ENCODE measurements at regions not wholly inside any gene's neighbourhood (a gene's known extent, or its start where the extent isn't known, plus 50 kb on each side); places are given as distances from the start of the nearest gene placed in this dataset.

- no peak overlapping the region for H3K9ac ChIP-seq (ENCODE audit: insufficient read depth in 1 of 2, low read length in 2 of 2)
- no peak for DNase-seq
- WGBS, 2 donors, result 87 to 94% methylated on average over 3 of the region's 3 CpGs
- no peak overlapping the region for H3K4me3 ChIP-seq
- no peaks in the 10 kb centered on the region for H3K27me3 ChIP-seq (ENCODE audit: control insufficient read depth in 3 of 3, insufficient read depth in 3 of 3, low read length in 2 of 3)
- TF ChIP-seq CTCF (IDR thresholded peaks at IDR 0.05; ENCODE audit: control extremely low read depth, extremely low read depth), result no peak
- no peaks in the 10 kb centered on the region for H3K4me1 ChIP-seq (ENCODE audit: control insufficient read depth in 5 of 5, insufficient read depth in 5 of 5, low read length in 5 of 5)
- peaks cover 0 to 8% (median 3%) of the 10 kb centered on the region in 4 donors for H3K9me3 ChIP-seq (ENCODE audit: control insufficient read depth in 4 of 4, insufficient read depth in 3 of 4, low read length in 3 of 4)
- no peak for ATAC-seq (ENCODE audit: insufficient read depth, low FRiP score)
- no peaks in the 10 kb centered on the region for H3K36me3 ChIP-seq (ENCODE audit: control insufficient read depth in 4 of 4, insufficient read depth in 4 of 4, low read length in 4 of 4)
- H3K27ac ChIP-seq (ENCODE audit: low read depth in 1 of 2, low read length in 1 of 2), result no peak overlapping the region
Observed at GRCh38 chr14:61847861-61848260, 85.6 kb downstream of the SNAPC1 start.

- H3K36me3 ChIP-seq (ENCODE audit: control insufficient read depth in 4 of 4, insufficient read depth in 4 of 4, low read length in 4 of 4), result no peaks in the 10 kb centered on the region
- ATAC-seq (ENCODE audit: insufficient read depth, low FRiP score) (no peak), DNase-seq (no peak)
- no peak for TF ChIP-seq CTCF (IDR thresholded peaks at IDR 0.05; ENCODE audit: control extremely low read depth, extremely low read depth)
- H3K4me1 ChIP-seq (ENCODE audit: control insufficient read depth in 5 of 5, insufficient read depth in 5 of 5, low read length in 5 of 5), result no peaks in the 10 kb centered on the region
- H3K9me3 ChIP-seq (ENCODE audit: control insufficient read depth in 4 of 4, insufficient read depth in 3 of 4, low read length in 3 of 4), result no peaks in the 10 kb centered on the region
- no peaks in the 10 kb centered on the region for H3K27me3 ChIP-seq (ENCODE audit: control insufficient read depth in 3 of 3, insufficient read depth in 3 of 3, low read length in 2 of 3)
- H3K4me3 ChIP-seq, result no peak overlapping the region
- no peak overlapping the region for H3K9ac ChIP-seq (ENCODE audit: insufficient read depth in 1 of 2, low read length in 2 of 2)
- no peak overlapping the region for H3K27ac ChIP-seq (ENCODE audit: low read depth in 1 of 2, low read length in 1 of 2)
Observed at GRCh38 chr14:61854898-61855297, 92.7 kb downstream of the SNAPC1 start.

GRCh38 chr14:61860294-61860918 is 98.2 kb downstream of the SNAPC1 start:
- H3K9me3 ChIP-seq (ENCODE audit: control insufficient read depth in 4 of 4, insufficient read depth in 3 of 4, low read length in 3 of 4), result peaks cover 0 to 2% (median 0%) of the 10 kb centered on the region in 4 donors
- ATAC-seq (ENCODE audit: insufficient read depth, low FRiP score), result no peak
- peak in 2 of 3 donors; percentile 19 to 40 for DNase-seq
- H3K36me3 ChIP-seq (ENCODE audit: control insufficient read depth in 4 of 4, insufficient read depth in 4 of 4, low read length in 4 of 4), result no peaks in the 10 kb centered on the region
- H3K4me1 ChIP-seq (ENCODE audit: control insufficient read depth in 5 of 5, insufficient read depth in 5 of 5, low read length in 5 of 5), result no peaks in the 10 kb centered on the region
- H3K27me3 ChIP-seq (ENCODE audit: control insufficient read depth in 3 of 3, insufficient read depth in 3 of 3, low read length in 2 of 3), result no peaks in the 10 kb centered on the region
- peak; percentile 38 for TF ChIP-seq CTCF (IDR thresholded peaks at IDR 0.05; ENCODE audit: control extremely low read depth, extremely low read depth)
- H3K9ac ChIP-seq (ENCODE audit: insufficient read depth in 1 of 2, low read length in 2 of 2), result no peak overlapping the region
- 57 to 61% methylated on average over 1 of the region's 1 CpG for WGBS, 2 donors
- no peak overlapping the region for H3K4me3 ChIP-seq
- H3K27ac ChIP-seq (ENCODE audit: low read depth in 1 of 2, low read length in 1 of 2), result no peak overlapping the region

GRCh38 chr14:61861320-61861865 is 99.2 kb downstream of the SNAPC1 start:
- no peaks in the 10 kb centered on the region for H3K36me3 ChIP-seq (ENCODE audit: control insufficient read depth in 4 of 4, insufficient read depth in 4 of 4, low read length in 4 of 4)
- no peak for TF ChIP-seq CTCF (IDR thresholded peaks at IDR 0.05; ENCODE audit: control extremely low read depth, extremely low read depth)
- H3K4me3 ChIP-seq, result no peak overlapping the region
- WGBS, 2 donors, result 74 to 75% methylated on average over 7 of the region's 7 CpGs
- no peaks in the 10 kb centered on the region for H3K27me3 ChIP-seq (ENCODE audit: control insufficient read depth in 3 of 3, insufficient read depth in 3 of 3, low read length in 2 of 3)
- no peaks in the 10 kb centered on the region for H3K4me1 ChIP-seq (ENCODE audit: control insufficient read depth in 5 of 5, insufficient read depth in 5 of 5, low read length in 5 of 5)
- ATAC-seq (ENCODE audit: insufficient read depth, low FRiP score), result no peak
- H3K9ac ChIP-seq (ENCODE audit: insufficient read depth in 1 of 2, low read length in 2 of 2), result no peak overlapping the region
- H3K27ac ChIP-seq (ENCODE audit: low read depth in 1 of 2, low read length in 1 of 2), result no peak overlapping the region
- H3K9me3 ChIP-seq (ENCODE audit: control insufficient read depth in 4 of 4, insufficient read depth in 3 of 4, low read length in 3 of 4), result peaks cover 0 to 2% (median 0%) of the 10 kb centered on the region in 4 donors
- DNase-seq, result no peak
